IMR-90 (cell line): ENCODE measurements at regions not wholly inside any gene's neighbourhood (a gene's known extent, or its start where the extent isn't known, plus 50 kb on each side); places are given as distances from the start of the nearest gene placed in this dataset.

Experiments
- ATAC-seq: fragments of 200-7000 bp; cut with Tn5 transposase; 2 replicates; pipeline ENCODE4 v1.9.1; 2020; ENCODE audit warnings: low read depth, mild to moderate bottlenecking, moderate library complexity
- BruUV-seq: library from RNA; stranded (reverse); fragments of 400-500 nt; replicated peaks from 2 replicates; lab custom pipeline; 2021; lab: Mats Ljungman, UMichigan
- CTCF ChIA-PET: fragments of 300-600 bp; formaldehyde crosslinking; extraction: SDS; loops from one replicate; lab custom pipeline; 2021; ENCODE audit warnings: antibody characterized with exemption; lab: Yijun Ruan, JAX
- POLR2A ChIA-PET: fragments of 300-600 bp; sonication (Branson Sonifier 250); formaldehyde crosslinking; loops from one replicate; lab custom pipeline; 2022; ENCODE audit warnings: antibody characterized with exemption; ENCODE audit not compliant: unreplicated experiment; lab: Charles Lee
- DNase-seq: peaks from one replicate; pipeline ENCODE4 v3.0.0; 2013
- H2AFZ ChIP-seq: replicated peaks from 2 replicates; pipeline ENCODE3; 2013; ENCODE audit warnings: low read length, mild to moderate bottlenecking; ENCODE audit not compliant: poor library complexity
- H2AK5ac ChIP-seq: 2 replicates; pipeline ENCODE4 v1.6.1; 2013; ENCODE audit warnings: low read depth, low read length, inconsistent platforms
- H2AK9ac ChIP-seq: replicated peaks from 2 replicates; pipeline ENCODE3; 2013; ENCODE audit warnings: mild to moderate bottlenecking, low read depth, low read length, moderate library complexity; ENCODE audit not compliant: poor library complexity
- H2BK120ac ChIP-seq: 2 replicates; pipeline ENCODE4 v1.6.1; 2013; ENCODE audit warnings: low read depth, low read length, inconsistent platforms
- H2BK15ac ChIP-seq: 3 replicates; pipeline ENCODE4 v1.6.1; 2013; ENCODE audit warnings: low read depth, low read length, inconsistent platforms
- H2BK20ac ChIP-seq: 2 replicates; pipeline ENCODE4 v1.6.1; 2013; ENCODE audit warnings: low read depth, mild to moderate bottlenecking, inconsistent platforms, low read length, moderate library complexity
- H2BK5ac ChIP-seq: 2 replicates; pipeline ENCODE4 v1.6.1; 2013; ENCODE audit warnings: mild to moderate bottlenecking, low read depth, low read length, inconsistent platforms; ENCODE audit not compliant: poor library complexity, severe bottlenecking
- H3K14ac ChIP-seq: replicated peaks from 2 replicates; pipeline ENCODE4 v1.6.1; 2013; ENCODE audit warnings: low read depth, low read length, inconsistent platforms
- H3K18ac ChIP-seq: 2 replicates; pipeline ENCODE4 v1.6.1; 2013; ENCODE audit warnings: low read depth, low read length, control low read depth
- H3K23ac ChIP-seq: 2 replicates; pipeline ENCODE4 v1.6.1; 2013; ENCODE audit warnings: low read depth, low read length, inconsistent platforms
- H3K27ac ChIP-seq: 2 replicates; pipeline ENCODE4 v1.5.1; 2013; ENCODE audit warnings: mild to moderate bottlenecking, control low read depth, low read length; ENCODE audit not compliant: insufficient read depth
- H3K27me3 ChIP-seq: 2 replicates; pipeline ENCODE4 v1.6.1; 2013; ENCODE audit warnings: low read length; ENCODE audit not compliant: control insufficient read depth, insufficient read depth
- H3K36me3 ChIP-seq: 2 replicates; pipeline ENCODE4 v1.6.1; 2013; ENCODE audit warnings: low read length, mixed read lengths; ENCODE audit not compliant: control insufficient read depth, insufficient read depth
- H3K4ac ChIP-seq: 2 replicates; pipeline ENCODE4 v1.6.1; 2013; ENCODE audit warnings: low read depth, low read length, inconsistent platforms
- H3K4me1 ChIP-seq: 2 replicates; pipeline ENCODE4 v1.6.1; 2013; ENCODE audit warnings: low read length, mixed read lengths; ENCODE audit not compliant: control insufficient read depth, insufficient read depth
- H3K4me2 ChIP-seq: 2 replicates; pipeline ENCODE4 v1.6.1; 2013; ENCODE audit warnings: low read depth, mild to moderate bottlenecking, control low read depth, low read length, moderate library complexity
- H3K4me3 ChIP-seq: 2 replicates; pipeline ENCODE4 v1.5.1; 2013; ENCODE audit warnings: low read depth, mild to moderate bottlenecking, control low read depth, low read length, moderate library complexity; ENCODE audit not compliant: insufficient read depth
- H3K56ac ChIP-seq: 2 replicates; pipeline ENCODE4 v1.6.1; 2013; ENCODE audit warnings: low read length, inconsistent platforms; ENCODE audit not compliant: insufficient read depth; ENCODE audit errors: extremely low read depth
- H3K79me1 ChIP-seq, 2 experiments: 2 replicates each; pipeline ENCODE4 v1.6.1; 2013; ENCODE audit warnings: low read length in 2 of 2, inconsistent platforms in 1 of 2, low read depth in 1 of 2
- H3K9ac ChIP-seq: 2 replicates; pipeline ENCODE4 v1.6.1; 2013; ENCODE audit warnings: low read depth, low read length, control low read depth
- H3K9me1 ChIP-seq: 2 replicates; pipeline ENCODE4 v1.6.1; 2013; ENCODE audit warnings: low read length, inconsistent platforms; ENCODE audit not compliant: insufficient read depth
- H3K9me3 ChIP-seq: 2 replicates; pipeline ENCODE4 v1.6.1; 2013; ENCODE audit warnings: low read length; ENCODE audit not compliant: control insufficient read depth, insufficient read depth
- H4K20me1 ChIP-seq: 2 replicates; pipeline ENCODE4 v1.6.1; 2013; ENCODE audit warnings: low read length, inconsistent platforms; ENCODE audit not compliant: insufficient read depth
- H4K5ac ChIP-seq: 2 replicates; pipeline ENCODE4 v1.6.1; 2013; ENCODE audit warnings: mild to moderate bottlenecking, low read depth, low read length, control low read depth
- H4K8ac ChIP-seq, 2 experiments: 2 replicates each; pipeline ENCODE4 v1.6.1; 2013; ENCODE audit warnings: low read depth in 2 of 2, low read length in 2 of 2, control low read depth in 1 of 2, inconsistent platforms in 1 of 2
- H4K91ac ChIP-seq: 2 replicates; pipeline ENCODE4 v1.6.1; 2013; ENCODE audit warnings: low read depth, low read length, inconsistent platforms; ENCODE audit not compliant: insufficient read depth
- BHLHE40 ChIP-seq: fragments of 150-350 bp; IDR thresholded peaks from 2 replicates; pipeline ENCODE4 v1.6.1; 2016; ENCODE audit warnings: mild to moderate bottlenecking, low read depth, low read length
- CEBPB ChIP-seq: IDR thresholded peaks from 2 replicates; pipeline ENCODE4 v1.6.1; 2012; ENCODE audit warnings: low read depth, low read length, improper control_type of control experiment
- CHD1 ChIP-seq: IDR thresholded peaks from 2 replicates; pipeline ENCODE4 v1.6.1; 2012; ENCODE audit warnings: low read depth, low read length, improper control_type of control experiment
- CTCF ChIP-seq: conservative IDR thresholded peaks from 2 replicates; pipeline ENCODE4 v1.5.1; 2012; ENCODE audit warnings: mild to moderate bottlenecking, low read depth, low read length, improper control_type of control experiment
- ELK1 ChIP-seq: fragments of 150-350 bp; IDR thresholded peaks from 2 replicates; pipeline ENCODE4 v1.6.1; 2016; ENCODE audit warnings: low read depth, mild to moderate bottlenecking, low read length, moderate library complexity, borderline replicate concordance
- FOS ChIP-seq: fragments of 150-350 bp; IDR thresholded peaks from 2 replicates; pipeline ENCODE4 v1.6.1; 2016; ENCODE audit warnings: low read depth, low read length
- MAFK ChIP-seq: IDR thresholded peaks from 2 replicates; pipeline ENCODE4 v1.6.1; 2012; ENCODE audit warnings: low read depth, low read length, improper control_type of control experiment
- MAZ ChIP-seq: IDR thresholded peaks from 2 replicates; pipeline ENCODE4 v1.6.1; 2012; ENCODE audit warnings: low read depth, mild to moderate bottlenecking, low read length, improper control_type of control experiment, moderate library complexity, borderline replicate concordance
- MXI1 ChIP-seq: IDR thresholded peaks from 2 replicates; pipeline ENCODE4 v1.6.1; 2012; ENCODE audit warnings: low read depth, mild to moderate bottlenecking, low read length, moderate library complexity, borderline replicate concordance
- NFE2L2 ChIP-seq: fragments of 150-350 bp; IDR thresholded peaks from 2 replicates; pipeline ENCODE4 v1.6.1; 2016; ENCODE audit warnings: low read depth, mild to moderate bottlenecking, low read length
- POLR2A ChIP-seq: IDR thresholded peaks from 2 replicates; pipeline ENCODE4 v1.6.1; 2012; ENCODE audit warnings: mild to moderate bottlenecking, low read depth, low read length
- RAD21 ChIP-seq: IDR thresholded peaks from 2 replicates; pipeline ENCODE4 v1.6.1; 2012; ENCODE audit warnings: low read length, improper control_type of control experiment
- RCOR1 ChIP-seq: IDR thresholded peaks from 2 replicates; pipeline ENCODE4 v1.6.1; 2012; ENCODE audit warnings: mild to moderate bottlenecking, low read length, improper control_type of control experiment; ENCODE audit not compliant: insufficient replicate concordance
- RFX5 ChIP-seq: IDR thresholded peaks from 2 replicates; pipeline ENCODE4 v1.8.0; 2012; ENCODE audit warnings: low read depth, mild to moderate bottlenecking, low read length, moderate library complexity
- SMC3 ChIP-seq: fragments of 150-350 bp; IDR thresholded peaks from 2 replicates; pipeline ENCODE4 v1.6.1; 2016; ENCODE audit warnings: low read depth, mild to moderate bottlenecking, antibody characterized with exemption, low read length, moderate library complexity
- USF2 ChIP-seq: fragments of 150-350 bp; IDR thresholded peaks from 2 replicates; pipeline ENCODE4 v1.6.1; 2017; ENCODE audit warnings: mild to moderate bottlenecking, antibody characterized with exemption, low read length, low read depth
- dilution Hi-C: fragments of 300-500 bp; cut with HindIII; formaldehyde crosslinking; loops from one replicate; pipeline ENCODE4 v1.14.3; 2018; ENCODE audit warnings: low sequenced_read_pairs; ENCODE audit not compliant: unreplicated experiment
- in situ Hi-C: fragments of 300-500 bp; cut with MboI; formaldehyde crosslinking; loops from 3 replicates; pipeline ENCODE4 v1.14.3; 2019; ENCODE audit warnings: low sequenced_read_pairs, inconsistent platforms, mixed read lengths
- intact Hi-C: fragments of 100-400 bp; cut with micrococcal nuclease; formaldehyde crosslinking; loops from 2 replicates; pipeline ENCODE4 v1.10.0; 2022

GRCh38 chr6:149218471-149218870, 99.0 kb upstream of the TAB2 start:
- Histone ChIP-seq H4K91ac (no peak overlapping the region), H2BK5ac (no peak overlapping the region), H3K9me3 (no peaks in the 10 kb centered on the region), H2AK5ac (no peak overlapping the region), H4K20me1 (no peaks in the 10 kb centered on the region), H3K4ac (no peak overlapping the region), H3K9ac (no peak overlapping the region), H3K4me2 (no peak overlapping the region), H3K4me1 (peaks cover 7% of the 10 kb centered on the region), H3K56ac (no peak overlapping the region), H3K79me1 (no peaks in the 10 kb centered on the region), H2BK20ac (no peak overlapping the region), H3K27ac (no peak overlapping the region), H3K27me3 (no peaks in the 10 kb centered on the region; the same call in 1 of the 2 replicates), H2BK15ac (no peak overlapping the region), H3K9me1 (peaks cover 7% of the 10 kb centered on the region; the same call in 1 of the 2 replicates), H3K23ac (no peak overlapping the region), H3K18ac (no peak overlapping the region), H3K4me3 (no peak overlapping the region), H3K14ac (no peak overlapping the region), H2AFZ (no peak overlapping the region), H4K8ac (no peak overlapping the region), H4K5ac (no peak overlapping the region), H3K36me3 (no peaks in the 10 kb centered on the region), H2BK120ac (no peak overlapping the region), H2AK9ac (no peak overlapping the region)
- TF ChIP-seq USF2 = no peak
- TF ChIP-seq NFE2L2 = no peak
- no peak for TF ChIP-seq RCOR1
- TF ChIP-seq CTCF = no peak
- no peak for TF ChIP-seq CEBPB
- TF ChIP-seq RAD21 = no peak
- no peak for TF ChIP-seq MXI1
- no peak for TF ChIP-seq BHLHE40
- no peak for TF ChIP-seq SMC3
- TF ChIP-seq CHD1 = no peak
- no peak for TF ChIP-seq POLR2A
- TF ChIP-seq MAZ = no peak
- TF ChIP-seq ELK1 = no peak
- TF ChIP-seq MAFK = no peak
- no peak for TF ChIP-seq FOS
- no peak for TF ChIP-seq RFX5
- no TSS peak for BruUV-seq
- dilution Hi-C loops (no loop called here), intact Hi-C loops (loop anchor here (10.0 kb wide), 1 partner anchor 184 kb away; no protein-coding TSS in a partner anchor), in situ Hi-C loops (no loop called here)
- ATAC-seq (no peak), DNase-seq (no peak)
- ChIA-PET POLR2A (no interaction called here), CTCF (no interaction called here)
